ENCODE measurements at regions not wholly inside any gene's neighbourhood (a gene's known extent, or its start where the extent isn't known, plus 50 kb on each side); places are given as distances from the start of the nearest gene placed in this dataset.

DNA sequence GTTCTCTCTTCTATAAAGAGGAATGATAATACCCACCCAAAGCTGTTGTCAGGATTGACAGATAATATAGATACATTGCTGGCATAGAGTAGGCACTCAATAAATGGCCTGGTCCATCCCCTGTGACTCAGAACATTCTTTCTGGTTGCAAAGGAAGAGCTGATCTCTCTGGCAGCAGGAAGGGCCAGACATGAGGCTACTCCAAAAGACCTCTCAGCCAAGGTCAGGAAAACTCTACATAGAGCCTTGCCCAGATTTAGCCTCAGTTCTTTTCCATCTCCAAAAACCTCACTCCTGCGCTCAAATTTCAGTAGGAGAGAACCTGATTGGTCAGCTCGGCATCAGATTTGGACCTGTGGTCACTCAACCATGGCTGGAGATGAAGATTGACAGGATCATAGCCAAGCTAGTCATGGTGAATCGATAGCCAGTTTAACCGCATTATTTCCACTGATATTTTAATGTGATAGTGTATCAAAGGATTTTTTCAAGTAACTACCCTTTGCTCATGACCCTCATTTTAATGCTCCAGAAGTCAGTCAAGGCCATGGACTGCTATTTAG lies 319.6 kb downstream of the DRD1 start:
- H3K27me3 ChIP-seq (ENCODE audit: control insufficient read depth, insufficient read depth, low read length) = no peaks in the 10 kb centered on the region
- no peak for ATAC-seq (ENCODE audit: low read depth)

More for the DNA sequence above, 319.6 kb downstream of the DRD1 start:
- Histone ChIP-seq H3K56ac (ENCODE audit: extremely low read depth, insufficient read depth, low read length) (no peak overlapping the region), H3K79me1 (ENCODE audit: low read depth in 1 of 2, low read length in 2 of 2) (no peaks in the 10 kb centered on the region), H3K23ac (ENCODE audit: low read depth, low read length) (no peak overlapping the region), H3K9me3 (ENCODE audit: control insufficient read depth, insufficient read depth, low read length) (no peaks in the 10 kb centered on the region), H2AK9ac (replicated peaks; ENCODE audit: low read depth, low read length, poor library complexity) (no peak overlapping the region), H4K8ac (ENCODE audit: low read depth in 2 of 2, low read length in 2 of 2) (no peak overlapping the region), H3K18ac (ENCODE audit: low read depth, low read length) (no peak overlapping the region), H3K4me2 (ENCODE audit: low read depth, low read length) (no peak overlapping the region), H2AFZ (replicated peaks; ENCODE audit: low read length, poor library complexity) (no peak overlapping the region), H3K4me1 (ENCODE audit: control insufficient read depth, insufficient read depth, low read length) (no peaks in the 10 kb centered on the region), H3K4me3 (ENCODE audit: insufficient read depth, low read depth, low read length) (no peak overlapping the region), H3K9me1 (ENCODE audit: insufficient read depth, low read length) (no peaks in the 10 kb centered on the region), H2BK20ac (ENCODE audit: low read depth, low read length) (no peak overlapping the region), H3K27ac (ENCODE audit: insufficient read depth, low read length) (no peak overlapping the region), H2AK5ac (ENCODE audit: low read depth, low read length) (no peak overlapping the region), H3K4ac (ENCODE audit: low read depth, low read length) (no peak overlapping the region), H3K9ac (ENCODE audit: low read depth, low read length) (no peak overlapping the region), H2BK15ac (ENCODE audit: low read depth, low read length) (no peak overlapping the region), H4K5ac (ENCODE audit: low read depth, low read length) (no peak overlapping the region), H2BK5ac (ENCODE audit: low read depth, low read length, poor library complexity, severe bottlenecking) (no peak overlapping the region), H4K91ac (ENCODE audit: insufficient read depth, low read depth, low read length) (no peak overlapping the region), H2BK120ac (ENCODE audit: low read depth, low read length) (no peak overlapping the region), H3K14ac (replicated peaks; ENCODE audit: low read depth, low read length) (no peak overlapping the region), H4K20me1 (ENCODE audit: insufficient read depth, low read length) (no peaks in the 10 kb centered on the region), H3K36me3 (ENCODE audit: control insufficient read depth, insufficient read depth, low read length) (no peaks in the 10 kb centered on the region)
- ChIA-PET POLR2A (ENCODE audit: unreplicated experiment) (no interaction called here), CTCF (no interaction called here)
- intact Hi-C loops (cut with micrococcal nuclease) (no loop called here), in situ Hi-C loops (cut with MboI; ENCODE audit: low sequenced_read_pairs) (no loop called here), dilution Hi-C loops (cut with HindIII; ENCODE audit: low sequenced_read_pairs, unreplicated experiment) (no loop called here)
- DNase-seq = no peak
- TF ChIP-seq RCOR1 (IDR thresholded peaks at IDR 0.05; ENCODE audit: insufficient replicate concordance, low read length) (no peak), NFE2L2 (IDR thresholded peaks at IDR 0.05; ENCODE audit: low read depth, low read length) (no peak), MXI1 (IDR thresholded peaks at IDR 0.05; ENCODE audit: borderline replicate concordance, low read depth, low read length) (no peak), MAZ (IDR thresholded peaks at IDR 0.05; ENCODE audit: borderline replicate concordance, low read depth, low read length) (no peak), FOS (IDR thresholded peaks at IDR 0.05; ENCODE audit: low read depth, low read length) (no peak), MAFK (IDR thresholded peaks at IDR 0.05; ENCODE audit: low read depth, low read length) (no peak), RAD21 (IDR thresholded peaks at IDR 0.05; ENCODE audit: low read length) (no peak), RFX5 (IDR thresholded peaks at IDR 0.05; ENCODE audit: low read depth, low read length) (no peak), SMC3 (IDR thresholded peaks at IDR 0.05; ENCODE audit: low read depth, low read length) (no peak), CHD1 (IDR thresholded peaks at IDR 0.05; ENCODE audit: low read depth, low read length) (no peak), BHLHE40 (IDR thresholded peaks at IDR 0.05; ENCODE audit: low read depth, low read length) (no peak), POLR2A (IDR thresholded peaks at IDR 0.05; ENCODE audit: low read depth, low read length) (no peak), CEBPB (IDR thresholded peaks at IDR 0.05; ENCODE audit: low read depth, low read length) (no peak)
- TF ChIP-seq, protein P1, sequence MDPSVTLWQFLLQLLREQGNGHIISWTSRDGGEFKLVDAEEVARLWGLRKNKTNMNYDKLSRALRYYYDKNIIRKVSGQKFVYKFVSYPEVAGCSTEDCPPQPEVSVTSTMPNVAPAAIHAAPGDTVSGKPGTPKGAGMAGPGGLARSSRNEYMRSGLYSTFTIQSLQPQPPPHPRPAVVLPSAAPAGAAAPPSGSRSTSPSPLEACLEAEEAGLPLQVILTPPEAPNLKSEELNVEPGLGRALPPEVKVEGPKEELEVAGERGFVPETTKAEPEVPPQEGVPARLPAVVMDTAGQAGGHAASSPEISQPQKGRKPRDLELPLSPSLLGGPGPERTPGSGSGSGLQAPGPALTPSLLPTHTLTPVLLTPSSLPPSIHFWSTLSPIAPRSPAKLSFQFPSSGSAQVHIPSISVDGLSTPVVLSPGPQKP (IDR thresholded peaks at IDR 0.05; ENCODE audit: borderline replicate concordance, low read depth, low read length) = no peak
- TF ChIP-seq, protein P2, sequence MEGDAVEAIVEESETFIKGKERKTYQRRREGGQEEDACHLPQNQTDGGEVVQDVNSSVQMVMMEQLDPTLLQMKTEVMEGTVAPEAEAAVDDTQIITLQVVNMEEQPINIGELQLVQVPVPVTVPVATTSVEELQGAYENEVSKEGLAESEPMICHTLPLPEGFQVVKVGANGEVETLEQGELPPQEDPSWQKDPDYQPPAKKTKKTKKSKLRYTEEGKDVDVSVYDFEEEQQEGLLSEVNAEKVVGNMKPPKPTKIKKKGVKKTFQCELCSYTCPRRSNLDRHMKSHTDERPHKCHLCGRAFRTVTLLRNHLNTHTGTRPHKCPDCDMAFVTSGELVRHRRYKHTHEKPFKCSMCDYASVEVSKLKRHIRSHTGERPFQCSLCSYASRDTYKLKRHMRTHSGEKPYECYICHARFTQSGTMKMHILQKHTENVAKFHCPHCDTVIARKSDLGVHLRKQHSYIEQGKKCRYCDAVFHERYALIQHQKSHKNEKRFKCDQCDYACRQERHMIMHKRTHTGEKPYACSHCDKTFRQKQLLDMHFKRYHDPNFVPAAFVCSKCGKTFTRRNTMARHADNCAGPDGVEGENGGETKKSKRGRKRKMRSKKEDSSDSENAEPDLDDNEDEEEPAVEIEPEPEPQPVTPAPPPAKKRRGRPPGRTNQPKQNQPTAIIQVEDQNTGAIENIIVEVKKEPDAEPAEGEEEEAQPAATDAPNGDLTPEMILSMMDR (conservative IDR thresholded peaks at IDR 0.05; ENCODE audit: low read depth, low read length) = no peak
- TF ChIP-seq, protein P3, sequence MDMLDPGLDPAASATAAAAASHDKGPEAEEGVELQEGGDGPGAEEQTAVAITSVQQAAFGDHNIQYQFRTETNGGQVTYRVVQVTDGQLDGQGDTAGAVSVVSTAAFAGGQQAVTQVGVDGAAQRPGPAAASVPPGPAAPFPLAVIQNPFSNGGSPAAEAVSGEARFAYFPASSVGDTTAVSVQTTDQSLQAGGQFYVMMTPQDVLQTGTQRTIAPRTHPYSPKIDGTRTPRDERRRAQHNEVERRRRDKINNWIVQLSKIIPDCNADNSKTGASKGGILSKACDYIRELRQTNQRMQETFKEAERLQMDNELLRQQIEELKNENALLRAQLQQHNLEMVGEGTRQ (IDR thresholded peaks at IDR 0.05; ENCODE audit: low read depth, low read length) = no peak
- no CpG with 5 or more reads among the region's 4 CpGs for WGBS, 2 experiments (ENCODE audit: extremely low coverage in 2 of 2, insufficient read length in 1 of 2)
- BruUV-seq (replicated peaks) = no TSS peak
